Ascending aorta (tissue), 2 donors: ENCODE measurements at regions not wholly inside any gene's neighbourhood (a gene's known extent, or its start where the extent isn't known, plus 50 kb on each side); places are given as distances from the start of the nearest gene placed in this dataset.

ENCODE experiments used
- DNase-seq, 2 donors: peaks; one replicate each; pipeline ENCODE4 v3.0.0-alpha.2; 2019; ENCODE audit warnings: low spot score in 2 of 2
- H3K27ac ChIP-seq, 2 donors: fragments of 200-600 bp; sonication (generic); one replicate each; pipeline ENCODE4 v1.5.1; 2016 to 2017; ENCODE audit warnings: mild to moderate bottlenecking in 1 of 2
- H3K27me3 ChIP-seq: fragments of 200-600 bp; sonication (generic); one replicate; pipeline ENCODE4 v1.5.1; 2017
- H3K36me3 ChIP-seq, 2 donors: fragments of 200-600 bp; sonication (generic); one replicate each; pipeline ENCODE4 v1.5.1; 2016
- H3K4me1 ChIP-seq, 2 donors: fragments of 200-600 bp; sonication (generic); one replicate each; pipeline ENCODE4 v1.5.1; 2016 to 2017; ENCODE audit warnings: mild to moderate bottlenecking in 1 of 2
- H3K4me3 ChIP-seq, 2 donors: fragments of 200-600 bp; sonication (generic); one replicate each; pipeline ENCODE4 v1.5.1; 2016 to 2017; ENCODE audit warnings: mild to moderate bottlenecking in 1 of 2
- H3K9me3 ChIP-seq, 2 donors: fragments of 200-600 bp; sonication (generic); one replicate each; pipeline ENCODE4 v1.5.1; 2016
- CTCF ChIP-seq, 3 experiments: fragments of 200-600 bp in 2 of 3; fragments of 450-650 bp in 1 of 3; sonication (generic) in 2 of 3; IDR thresholded peaks; one replicate each; pipeline ENCODE4 v1.5.1; 2016 to 2019; ENCODE audit warnings: antibody characterized with exemption in 3 of 3, mild to moderate bottlenecking in 1 of 3, moderate library complexity in 1 of 3
- intact Hi-C: fragments of 100-400 bp; cut with DNase I; formaldehyde crosslinking; loops from one replicate; pipeline ENCODE4 v1.15.1; 2023

DNA sequence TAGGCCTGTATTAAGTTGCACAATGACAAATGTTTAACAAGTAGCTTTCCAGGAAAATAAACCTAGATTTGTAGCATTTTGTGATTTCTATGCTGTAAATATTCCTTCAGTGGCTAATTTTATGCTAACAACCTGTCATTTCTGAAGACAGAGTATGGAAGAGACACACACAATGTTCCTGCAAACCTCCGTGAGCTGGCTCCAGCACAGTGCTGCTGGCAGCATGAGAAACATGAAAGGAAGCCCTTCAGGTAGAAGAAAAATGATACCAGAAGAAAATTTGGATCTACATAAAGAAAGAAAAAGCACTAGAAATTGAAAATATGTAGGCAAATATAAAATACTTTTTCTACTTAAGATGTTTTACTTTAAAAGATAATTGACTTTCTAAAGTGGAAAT lies 69.5 kb upstream of the CTTNBP2 start:
- no peak overlapping the region for H3K4me3 ChIP-seq
- H3K27ac ChIP-seq: no peak overlapping the region
- no peaks in the 10 kb centered on the region for H3K9me3 ChIP-seq
- intact Hi-C loops: no loop called here
- no peaks in the 10 kb centered on the region for H3K36me3 ChIP-seq
- DNase-seq: no peak
- TF ChIP-seq CTCF (IDR thresholded peaks at IDR 0.05): no peak
- H3K27me3 ChIP-seq: no peaks in the 10 kb centered on the region
- H3K4me1 ChIP-seq: no peaks in the 10 kb centered on the region

DNA sequence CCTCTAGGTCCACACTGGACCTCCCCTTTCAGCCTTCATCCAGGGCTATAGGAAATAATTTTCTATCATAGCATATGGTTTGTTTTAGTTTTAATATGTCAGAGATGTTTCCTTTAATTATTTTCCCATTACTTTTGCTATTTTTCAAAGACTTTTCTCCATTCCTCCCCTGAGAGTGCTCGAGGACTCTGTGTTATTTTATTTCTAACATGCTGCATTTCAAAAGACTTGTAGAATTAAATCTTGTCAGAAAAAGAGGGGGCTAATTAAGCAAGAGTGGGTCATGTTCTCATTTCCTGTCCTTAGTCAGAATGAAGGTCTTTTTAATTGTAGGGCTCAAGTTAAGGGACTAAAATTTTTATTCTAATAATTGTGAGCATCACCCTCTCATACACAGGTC lies 71.6 kb upstream of the CTTNBP2 start:
- H3K4me3 ChIP-seq: no peak overlapping the region
- H3K9me3 ChIP-seq: no peaks in the 10 kb centered on the region
- H3K36me3 ChIP-seq: no peaks in the 10 kb centered on the region
- intact Hi-C loops: no loop called here
- no peak overlapping the region for H3K27ac ChIP-seq
- no peaks in the 10 kb centered on the region for H3K4me1 ChIP-seq
- H3K27me3 ChIP-seq: no peaks in the 10 kb centered on the region
- TF ChIP-seq CTCF (IDR thresholded peaks at IDR 0.05): no peak
- no peak for DNase-seq

GRCh38 chr7:117946151-117946633 lies 73.0 kb upstream of the CTTNBP2 start:
- no peak for DNase-seq
- Histone ChIP-seq H3K36me3 (no peaks in the 10 kb centered on the region), H3K27ac (no peak overlapping the region), H3K9me3 (no peaks in the 10 kb centered on the region), H3K4me1 (no peaks in the 10 kb centered on the region), H3K4me3 (no peak overlapping the region), H3K27me3 (no peaks in the 10 kb centered on the region)
- intact Hi-C loops: no loop called here
- TF ChIP-seq CTCF (IDR thresholded peaks at IDR 0.05): no peak

- H3K9me3 ChIP-seq: no peaks in the 10 kb centered on the region
- H3K27me3 ChIP-seq: no peaks in the 10 kb centered on the region
- intact Hi-C loops: no loop called here
- no peak for DNase-seq
- no peaks in the 10 kb centered on the region for H3K4me1 ChIP-seq
- no peak for TF ChIP-seq CTCF (IDR thresholded peaks at IDR 0.05)
- no peak overlapping the region for H3K27ac ChIP-seq
- no peak overlapping the region for H3K4me3 ChIP-seq
- H3K36me3 ChIP-seq: no peaks in the 10 kb centered on the region
Measured at GRCh38 chr7:117949232-117949631, 76.0 kb upstream of the CTTNBP2 start.

- no peaks in the 10 kb centered on the region for H3K4me1 ChIP-seq
- H3K27me3 ChIP-seq: no peaks in the 10 kb centered on the region
- intact Hi-C loops: no loop called here
- no peaks in the 10 kb centered on the region for H3K36me3 ChIP-seq
- no peak overlapping the region for H3K27ac ChIP-seq
- no peak for TF ChIP-seq CTCF (IDR thresholded peaks at IDR 0.05)
- no peaks in the 10 kb centered on the region for H3K9me3 ChIP-seq
- H3K4me3 ChIP-seq: no peak overlapping the region
- no peak for DNase-seq
Measured at GRCh38 chr7:117950601-117951260, 77.5 kb upstream of the CTTNBP2 start.

- Histone ChIP-seq H3K9me3 (no peaks in the 10 kb centered on the region), H3K4me3 (no peak overlapping the region), H3K36me3 (no peaks in the 10 kb centered on the region), H3K27ac (no peak overlapping the region), H3K4me1 (no peaks in the 10 kb centered on the region), H3K27me3 (no peaks in the 10 kb centered on the region)
- no peak for TF ChIP-seq CTCF (IDR thresholded peaks at IDR 0.05)
- intact Hi-C loops: no loop called here
- no peak for DNase-seq
Measured at GRCh38 chr7:117951285-117951684, 78.0 kb upstream of the CTTNBP2 start.
